ENCODE measurements at regions not wholly inside any gene's neighbourhood (a gene's known extent, or its start where the extent isn't known, plus 50 kb on each side); places are given as distances from the start of the nearest gene placed in this dataset.

GRCh38 chr3:73681610-73682009, 56.9 kb upstream of the PDZRN3 start:
- Mint-ChIP-seq H3K9me3 (peaks cover 8% of the 10 kb centered on the region), H3K4me1 (peaks cover 8% of the 10 kb centered on the region), H3K36me3 (ENCODE audit: low read depth) (no peaks in the 10 kb centered on the region), H3K27ac (ENCODE audit: unreplicated experiment) (no peak overlapping the region), H3K4me3 (no peak overlapping the region), H3K27me3 (ENCODE audit: low read depth) (no peaks in the 10 kb centered on the region)
- no peak for TF ChIP-seq CTCF (conservative IDR thresholded peaks at IDR 0.05)
- no peak for DNase-seq (ENCODE audit: low read depth, low spot score)

GRCh38 chr3:73681198-73681597, 56.5 kb upstream of the PDZRN3 start:
- no peak overlapping the region for H3K27ac Mint-ChIP-seq (ENCODE audit: unreplicated experiment)
- no peak for TF ChIP-seq CTCF (conservative IDR thresholded peaks at IDR 0.05)

GRCh38 chr3:73680391-73681095, 55.8 kb upstream of the PDZRN3 start:
- H3K27me3 Mint-ChIP-seq (ENCODE audit: low read depth): no peaks in the 10 kb centered on the region
- H3K36me3 Mint-ChIP-seq (ENCODE audit: low read depth): no peaks in the 10 kb centered on the region
- H3K4me3 Mint-ChIP-seq: no peak overlapping the region
- H3K27ac Mint-ChIP-seq (ENCODE audit: unreplicated experiment): no peak overlapping the region
- peaks cover 9% of the 10 kb centered on the region for H3K4me1 Mint-ChIP-seq
- TF ChIP-seq CTCF (conservative IDR thresholded peaks at IDR 0.05): no peak
- peaks cover 8% of the 10 kb centered on the region for H3K9me3 Mint-ChIP-seq
- DNase-seq (ENCODE audit: low read depth, low spot score): no peak

More at GRCh38 chr3:73681198-73681597, 56.5 kb upstream of the PDZRN3 start:
- no peak for DNase-seq (ENCODE audit: low read depth, low spot score)
- no peak overlapping the region for H3K4me3 Mint-ChIP-seq
- peaks cover 8% of the 10 kb centered on the region for H3K4me1 Mint-ChIP-seq
- H3K27me3 Mint-ChIP-seq (ENCODE audit: low read depth): no peaks in the 10 kb centered on the region
- peaks cover 8% of the 10 kb centered on the region for H3K9me3 Mint-ChIP-seq
- H3K36me3 Mint-ChIP-seq (ENCODE audit: low read depth): no peaks in the 10 kb centered on the region

- H3K4me3 Mint-ChIP-seq: no peak overlapping the region
- no peak for TF ChIP-seq CTCF (conservative IDR thresholded peaks at IDR 0.05)
- no peaks in the 10 kb centered on the region for H3K36me3 Mint-ChIP-seq (ENCODE audit: low read depth)
- no peaks in the 10 kb centered on the region for H3K27me3 Mint-ChIP-seq (ENCODE audit: low read depth)
- peaks cover 16% of the 10 kb centered on the region for H3K4me1 Mint-ChIP-seq
- peaks cover 5% of the 10 kb centered on the region for H3K9me3 Mint-ChIP-seq
- DNase-seq (ENCODE audit: low read depth, low spot score): no peak
- no peak overlapping the region for H3K27ac Mint-ChIP-seq (ENCODE audit: unreplicated experiment)
Observed at GRCh38 chr3:73677336-73678024, 52.7 kb upstream of the PDZRN3 start.
